Ishikawa (cell line): ENCODE measurements at regions not wholly inside any gene's neighbourhood (a gene's known extent, or its start where the extent isn't known, plus 50 kb on each side); places are given as distances from the start of the nearest gene placed in this dataset.

Experiments used
- CEBPB ChIP-seq: IDR thresholded peaks from 2 replicates; pipeline ENCODE4 v1.6.1; 2012
- CREB1 ChIP-seq: IDR thresholded peaks from 2 replicates; pipeline ENCODE4 v1.6.1; 2012; ENCODE audit warnings: low read depth
- EGR1 ChIP-seq: IDR thresholded peaks from 2 replicates; pipeline ENCODE4 v1.6.1; 2012
- EP300 ChIP-seq: IDR thresholded peaks from 2 replicates; pipeline ENCODE4 v1.6.1; 2012; ENCODE audit warnings: borderline replicate concordance
- FOXM1 ChIP-seq: IDR thresholded peaks from 2 replicates; pipeline ENCODE4 v1.6.1; 2012; ENCODE audit warnings: low read depth, borderline replicate concordance
- NFIC ChIP-seq: IDR thresholded peaks from 2 replicates; pipeline ENCODE4 v1.6.1; 2012
- RAD21 ChIP-seq: IDR thresholded peaks from 2 replicates; pipeline ENCODE4 v1.6.1; 2012; ENCODE audit warnings: low read depth
- TAF1 ChIP-seq: IDR thresholded peaks from 2 replicates; pipeline ENCODE4 v1.6.1; 2012; ENCODE audit warnings: low read depth, mild to moderate bottlenecking
- TCF12 ChIP-seq: IDR thresholded peaks from 2 replicates; pipeline ENCODE4 v1.6.1; 2012; ENCODE audit warnings: low read depth
- TEAD4 ChIP-seq: IDR thresholded peaks from 2 replicates; pipeline ENCODE4 v1.6.1; 2012
- USF1 ChIP-seq: IDR thresholded peaks from 2 replicates; pipeline ENCODE4 v1.6.1; 2012
- YY1 ChIP-seq: IDR thresholded peaks from 2 replicates; pipeline ENCODE4 v1.6.1; 2012; ENCODE audit warnings: low read depth
- ZBTB7A ChIP-seq: IDR thresholded peaks from 2 replicates; pipeline ENCODE4 v1.6.1; 2012; ENCODE audit warnings: low read depth
- TF ChIP-seq, protein P1 (sequence below): IDR thresholded peaks from 2 replicates; pipeline ENCODE4 v1.6.1; 2012; ENCODE audit warnings: low read depth, mild to moderate bottlenecking
- TF ChIP-seq, protein P2 (sequence below): IDR thresholded peaks from 2 replicates; pipeline ENCODE4 v1.6.1; 2012

DNA sequence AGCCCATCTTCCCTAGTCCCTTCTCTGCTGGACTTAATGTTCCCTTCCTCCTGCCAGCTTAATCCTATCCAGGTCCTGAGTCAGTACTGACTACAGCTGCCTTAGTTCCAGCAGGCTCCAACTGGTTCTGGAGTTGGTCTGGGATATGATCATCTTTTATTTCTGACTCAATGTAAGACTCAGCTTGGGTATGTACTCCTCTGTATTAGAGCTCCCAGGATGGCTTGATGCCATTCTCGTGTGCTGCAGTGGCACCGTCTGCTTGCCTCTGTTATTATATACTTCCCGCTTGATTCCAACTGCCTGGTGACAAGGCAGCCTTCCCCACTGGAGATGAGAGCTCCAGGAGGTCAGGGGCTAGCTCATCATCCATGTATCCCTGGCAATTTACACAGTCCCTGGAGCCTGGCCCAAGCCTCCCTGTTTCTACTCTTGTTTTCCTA is 164.4 kb upstream of the DPT start:
- TF ChIP-seq USF1 (no peak), TEAD4 (no peak), EP300 (no peak), TAF1 (no peak), RAD21 (no peak), TCF12 (no peak), NFIC (no peak), CREB1 (no peak), EGR1 (no peak), CEBPB (no peak), YY1 (no peak), ZBTB7A (no peak)
- TF ChIP-seq, protein P1, sequence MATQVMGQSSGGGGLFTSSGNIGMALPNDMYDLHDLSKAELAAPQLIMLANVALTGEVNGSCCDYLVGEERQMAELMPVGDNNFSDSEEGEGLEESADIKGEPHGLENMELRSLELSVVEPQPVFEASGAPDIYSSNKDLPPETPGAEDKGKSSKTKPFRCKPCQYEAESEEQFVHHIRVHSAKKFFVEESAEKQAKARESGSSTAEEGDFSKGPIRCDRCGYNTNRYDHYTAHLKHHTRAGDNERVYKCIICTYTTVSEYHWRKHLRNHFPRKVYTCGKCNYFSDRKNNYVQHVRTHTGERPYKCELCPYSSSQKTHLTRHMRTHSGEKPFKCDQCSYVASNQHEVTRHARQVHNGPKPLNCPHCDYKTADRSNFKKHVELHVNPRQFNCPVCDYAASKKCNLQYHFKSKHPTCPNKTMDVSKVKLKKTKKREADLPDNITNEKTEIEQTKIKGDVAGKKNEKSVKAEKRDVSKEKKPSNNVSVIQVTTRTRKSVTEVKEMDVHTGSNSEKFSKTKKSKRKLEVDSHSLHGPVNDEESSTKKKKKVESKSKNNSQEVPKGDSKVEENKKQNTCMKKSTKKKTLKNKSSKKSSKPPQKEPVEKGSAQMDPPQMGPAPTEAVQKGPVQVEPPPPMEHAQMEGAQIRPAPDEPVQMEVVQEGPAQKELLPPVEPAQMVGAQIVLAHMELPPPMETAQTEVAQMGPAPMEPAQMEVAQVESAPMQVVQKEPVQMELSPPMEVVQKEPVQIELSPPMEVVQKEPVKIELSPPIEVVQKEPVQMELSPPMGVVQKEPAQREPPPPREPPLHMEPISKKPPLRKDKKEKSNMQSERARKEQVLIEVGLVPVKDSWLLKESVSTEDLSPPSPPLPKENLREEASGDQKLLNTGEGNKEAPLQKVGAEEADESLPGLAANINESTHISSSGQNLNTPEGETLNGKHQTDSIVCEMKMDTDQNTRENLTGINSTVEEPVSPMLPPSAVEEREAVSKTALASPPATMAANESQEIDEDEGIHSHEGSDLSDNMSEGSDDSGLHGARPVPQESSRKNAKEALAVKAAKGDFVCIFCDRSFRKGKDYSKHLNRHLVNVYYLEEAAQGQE = no peak
- TF ChIP-seq, protein P2, sequence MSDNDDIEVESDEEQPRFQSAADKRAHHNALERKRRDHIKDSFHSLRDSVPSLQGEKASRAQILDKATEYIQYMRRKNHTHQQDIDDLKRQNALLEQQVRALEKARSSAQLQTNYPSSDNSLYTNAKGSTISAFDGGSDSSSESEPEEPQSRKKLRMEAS = no peak

GRCh38 chr1:168894397-168894903 is 165.4 kb upstream of the DPT start:
- TF ChIP-seq RAD21 (no peak), YY1 (no peak), USF1 (no peak), FOXM1 (no peak), TAF1 (no peak), ZBTB7A (no peak), NFIC (no peak), EP300 (no peak), TCF12 (no peak), EGR1 (no peak), CEBPB (no peak), TEAD4 (no peak), CREB1 (no peak)
- TF ChIP-seq, protein P1 = no peak
- TF ChIP-seq, protein P2 = no peak

DNA sequence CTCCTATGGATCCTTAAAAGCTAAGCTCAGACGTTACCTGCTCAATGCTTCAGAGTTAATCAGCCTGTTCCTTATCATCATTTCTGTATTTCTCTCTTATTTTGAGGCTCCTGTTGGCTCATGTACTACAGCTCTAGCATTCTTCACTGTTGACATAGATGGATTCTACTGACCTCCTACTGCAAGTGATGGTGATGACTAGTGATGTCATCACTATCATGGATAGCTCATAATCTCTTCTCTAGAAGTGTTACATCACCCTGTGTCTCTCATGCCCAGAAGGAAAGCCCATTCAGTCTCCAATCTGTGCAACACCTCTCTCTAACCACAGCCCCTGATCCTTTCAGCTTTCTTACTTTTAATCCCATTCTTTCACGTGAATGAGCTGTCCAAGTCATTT is 168.2 kb upstream of the DPT start:
- TF ChIP-seq RAD21 (no peak), TEAD4 (no peak), TCF12 (no peak), CREB1 (no peak), ZBTB7A (no peak), FOXM1 (no peak), EGR1 (no peak), TAF1 (no peak), CEBPB (no peak), NFIC (no peak), USF1 (no peak), EP300 (no peak)
- TF ChIP-seq, protein P2 = no peak

- TF ChIP-seq NFIC (peak; percentile 65), ZBTB7A (no peak)
Observed at GRCh38 chr1:168903237-168903830, 174.3 kb upstream of the DPT start.

DNA sequence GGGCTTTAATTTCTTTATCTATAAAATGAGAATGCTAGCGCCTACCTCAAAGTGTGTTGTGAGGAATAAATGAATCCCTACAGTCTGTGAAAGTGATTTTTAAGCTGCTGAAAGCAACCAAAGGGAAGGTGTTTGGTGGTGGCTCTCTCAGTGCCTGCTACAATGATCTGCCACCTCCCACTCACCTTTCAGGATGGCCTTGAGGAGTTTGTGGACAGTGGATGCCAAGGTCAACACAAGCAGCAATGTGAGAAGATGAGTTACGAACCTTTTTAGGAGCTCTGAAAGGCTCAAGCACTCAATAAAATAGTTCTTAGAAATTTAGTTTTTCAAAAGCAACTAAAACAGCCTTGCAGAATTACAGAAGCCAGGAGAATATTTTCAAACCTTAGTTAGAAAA is 176.6 kb upstream of the DPT start:
- no peak for TF ChIP-seq NFIC
- TF ChIP-seq EGR1 = no peak
- TF ChIP-seq, protein P2 = no peak
- no peak for TF ChIP-seq TAF1
- no peak for TF ChIP-seq CEBPB
- TF ChIP-seq YY1 = no peak
- no peak for TF ChIP-seq RAD21
- TF ChIP-seq CREB1 = no peak
- no peak for TF ChIP-seq TEAD4
- no peak for TF ChIP-seq ZBTB7A
- TF ChIP-seq, protein P1 = no peak
- TF ChIP-seq EP300 = no peak
- no peak for TF ChIP-seq FOXM1
- no peak for TF ChIP-seq USF1
- no peak for TF ChIP-seq TCF12
